Adrenal gland (tissue), 9 donors: ENCODE measurements at regions not wholly inside any gene's neighbourhood (a gene's known extent, or its start where the extent isn't known, plus 50 kb on each side); places are given as distances from the start of the nearest gene placed in this dataset.

Source experiments
- DNase-seq, 7 donors: peaks; one replicate each; pipeline ENCODE4 v3.0.0-alpha.2; 2019 to 2020
- H3K27ac ChIP-seq, 5 donors: fragments of 200-600 bp; sonication (generic) in 4 of 5; 1 replicate in 3 of 5; 2 replicates in 2 of 5; pipeline versions ENCODE4 v1.5.1 to v1.8.0; 2016 to 2020; ENCODE audit warnings: mild to moderate bottlenecking in 1 of 5
- H3K27me3 ChIP-seq: fragments of 200-600 bp; 2 replicates; pipeline ENCODE4 v1.8.0; 2021
- H3K36me3 ChIP-seq, 2 donors: fragments of 200-600 bp; replicated peaks in 1 of 2; 1 replicate in 1 of 2; 2 replicates in 1 of 2; pipeline versions ENCODE4 v1.5.1 to v1.8.0; 2018 to 2022
- H3K4me1 ChIP-seq, 2 donors: fragments of 200-600 bp; replicated peaks in 1 of 2; 1 replicate in 1 of 2; 2 replicates in 1 of 2; pipeline versions ENCODE4 v1.5.1 to v1.8.0; 2018 to 2021
- H3K4me3 ChIP-seq, 4 donors: fragments of 200-600 bp; sonication (generic) in 3 of 4; one replicate each; pipeline ENCODE4 v1.5.1; 2016 to 2018
- H3K9me3 ChIP-seq, 3 donors: fragments of 200-600 bp; sonication (generic) in 1 of 3; replicated peaks in 1 of 3; 1 replicate in 2 of 3; 2 replicates in 1 of 3; pipeline versions ENCODE4 v1.5.1 to v1.8.0; 2016 to 2021
- CTCF ChIP-seq, 6 experiments: fragments of 450-650 bp in 4 of 6; fragments of 200-600 bp in 2 of 6; sonication (generic) in 1 of 6; IDR thresholded peaks; 1 replicate in 5 of 6; 2 replicates in 1 of 6; pipeline versions ENCODE4 v1.5.1 to v1.8.0; 2016 to 2021; ENCODE audit warnings: antibody characterized with exemption in 6 of 6, mild to moderate bottlenecking in 2 of 6, moderate library complexity in 1 of 6
- POLR2A ChIP-seq, 2 donors: fragments of 450-650 bp; IDR thresholded peaks; one replicate each; pipeline ENCODE4 v1.6.1; 2017; ENCODE audit warnings: antibody characterized with exemption in 2 of 2, mild to moderate bottlenecking in 2 of 2, moderate library complexity in 1 of 2
- WGBS, 4 donors: extraction: QIAGEN DNeasy Blood & Tissue Kit in 2 of 4; methylation state at CpG; one replicate each; pipeline versions ENCODE4 v1.1.5 to v1.1.7; 2013 to 2017; 5-methylcytosine and 5-hydroxymethylcytosine counted together
- intact Hi-C, 2 donors: fragments of 100-400 bp; cut with DNase I; formaldehyde crosslinking; loops; one replicate each; pipeline versions ENCODE4 v1.14.1 to v1.15.0; 2022 to 2023
- donor health status: healthy with polysubstance abuse.
- donor health status: Bipolar disorder and iron deficiency.
- donor health status: DM: yes; HTN: yes; CAD: no.
- donor health status: DM: no; HTN: no; CAD: no.
- donor health status: DM: no; HTN: no; CAD: no.

GRCh38 chr6:125667326-125667725 lies 82.1 kb upstream of the HEY2 start:
- Histone ChIP-seq H3K4me3 (no peak overlapping the region), H3K36me3 (no peaks in the 10 kb centered on the region), H3K27me3 (no peaks in the 10 kb centered on the region), H3K9me3 (no peaks in the 10 kb centered on the region), H3K27ac (no peak overlapping the region), H3K4me1 (no peaks in the 10 kb centered on the region)
- DNase-seq: no peak
- 82 to 90% (median 87%) methylated on average over 6 of the region's 6 CpGs for WGBS, 4 donors
- intact Hi-C loops: no loop called here
- TF ChIP-seq CTCF (IDR thresholded peaks at IDR 0.05) (no peak), POLR2A (IDR thresholded peaks at IDR 0.05) (no peak)

DNA sequence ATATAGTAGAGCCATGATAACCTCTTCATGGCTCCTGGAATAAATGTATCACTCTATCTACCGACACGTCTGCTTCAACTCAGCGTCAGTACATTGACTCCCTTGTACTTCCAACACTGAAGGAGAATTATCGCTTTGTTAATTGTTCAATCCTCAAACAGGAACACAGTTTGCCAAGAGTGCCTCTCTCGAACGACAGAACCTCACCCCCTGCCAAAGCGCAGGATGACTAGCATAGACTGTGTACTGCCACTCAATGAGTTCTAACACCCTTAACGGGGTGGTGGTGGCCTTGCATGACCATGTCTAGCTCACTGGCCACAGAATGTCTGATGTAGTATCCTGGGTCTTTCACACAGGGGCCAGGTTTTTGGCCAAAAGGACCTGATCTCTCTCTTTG lies 81.4 kb upstream of the HEY2 start:
- no peaks in the 10 kb centered on the region for H3K36me3 ChIP-seq
- intact Hi-C loops: no loop called here
- 86 to 93% (median 91%) methylated on average over 8 of the region's 8 CpGs for WGBS, 4 donors
- TF ChIP-seq POLR2A (IDR thresholded peaks at IDR 0.05): no peak
- TF ChIP-seq CTCF (IDR thresholded peaks at IDR 0.05): no peak
- no peak for DNase-seq
- no peaks in the 10 kb centered on the region for H3K9me3 ChIP-seq
- no peaks in the 10 kb centered on the region for H3K4me1 ChIP-seq
- H3K4me3 ChIP-seq: no peak overlapping the region
- H3K27ac ChIP-seq: no peak overlapping the region
- H3K27me3 ChIP-seq: no peaks in the 10 kb centered on the region

GRCh38 chr6:125670568-125670967 lies 78.9 kb upstream of the HEY2 start:
- no peaks in the 10 kb centered on the region for H3K36me3 ChIP-seq
- H3K4me1 ChIP-seq: no peaks in the 10 kb centered on the region
- TF ChIP-seq CTCF (IDR thresholded peaks at IDR 0.05) (no peak), POLR2A (IDR thresholded peaks at IDR 0.05) (no peak)
- intact Hi-C loops: no loop called here
- no peaks in the 10 kb centered on the region for H3K9me3 ChIP-seq
- 47 to 63% (median 53%) methylated on average over 5 of the region's 5 CpGs for WGBS, 4 donors
- no peak overlapping the region for H3K4me3 ChIP-seq
- no peaks in the 10 kb centered on the region for H3K27me3 ChIP-seq
- no peak overlapping the region for H3K27ac ChIP-seq
- DNase-seq: no peak

DNA sequence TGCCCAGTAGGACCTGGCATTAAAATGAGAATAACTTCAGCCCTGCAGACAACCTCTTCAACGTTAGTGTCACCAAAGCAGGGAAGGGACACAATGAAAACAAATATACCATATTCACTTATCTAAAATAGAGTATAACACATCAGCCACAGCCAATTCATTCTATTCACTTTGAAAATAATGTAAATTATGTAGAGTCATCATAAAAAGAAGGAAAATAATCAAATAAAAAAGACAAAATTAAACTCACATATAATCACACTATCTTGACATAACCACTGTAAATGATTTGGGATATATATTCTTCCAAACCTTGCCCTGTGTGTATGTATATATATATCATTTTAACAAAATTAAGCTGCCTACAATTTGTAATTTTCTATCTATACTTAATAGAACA lies 78.1 kb upstream of the HEY2 start:
- TF ChIP-seq CTCF (IDR thresholded peaks at IDR 0.05) (no peak), POLR2A (IDR thresholded peaks at IDR 0.05) (no peak)
- Histone ChIP-seq H3K4me1 (no peaks in the 10 kb centered on the region), H3K4me3 (no peak overlapping the region), H3K9me3 (no peaks in the 10 kb centered on the region), H3K27me3 (no peaks in the 10 kb centered on the region), H3K36me3 (no peaks in the 10 kb centered on the region), H3K27ac (no peak overlapping the region)
- no peak for DNase-seq
- WGBS, 4 donors: 56 to 76% (median 70%) methylated on average over 1 of the region's 1 CpG
- intact Hi-C loops: no loop called here
